Neural cell (in vitro differentiated cells): ENCODE measurements at regions not wholly inside any gene's neighbourhood (a gene's known extent, or its start where the extent isn't known, plus 50 kb on each side); places are given as distances from the start of the nearest gene placed in this dataset.

Experiments
- H2AFZ ChIP-seq: fragments of 200-600, 300-800 bp; sonication (generic), shearing (Covaris generic); 2 replicates; pipeline ENCODE4 v1.6.0; 2014; ENCODE audit warnings: low read depth, mild to moderate bottlenecking, antibody characterized with exemption, low read length, moderate library complexity
- H3F3A ChIP-seq: fragments of 200-600 bp; shearing (Covaris generic); 2 replicates; pipeline ENCODE4 v1.6.1; 2016; ENCODE audit warnings: mild to moderate bottlenecking, moderate library complexity, mixed read lengths, antibody characterized with exemption, low read length; ENCODE audit not compliant: insufficient read depth, poor library complexity, severe bottlenecking
- H3K27ac ChIP-seq: fragments of 200-600, 300-800 bp; sonication (generic), shearing (Covaris generic); 2 replicates; pipeline ENCODE4 v1.5.1; 2014; ENCODE audit warnings: mild to moderate bottlenecking, low read length, moderate library complexity
- H3K27me3 ChIP-seq: fragments of 300-800, 200-600 bp; sonication (generic), shearing (Covaris generic); 2 replicates; pipeline ENCODE4 v1.6.0; 2014; ENCODE audit warnings: mild to moderate bottlenecking, low read depth, low read length, moderate library complexity; ENCODE audit not compliant: insufficient read depth
- H3K36me3 ChIP-seq: fragments of 300-800, 200-600 bp; sonication (generic), shearing (Covaris generic); 2 replicates; pipeline ENCODE4 v1.5.1; 2014; ENCODE audit warnings: mild to moderate bottlenecking, antibody characterized with exemption, low read length, moderate library complexity; ENCODE audit not compliant: insufficient read depth
- H3K4me2 ChIP-seq: fragments of 300-800, 200-600 bp; sonication (generic), shearing (Covaris generic); 2 replicates; pipeline ENCODE4 v1.6.0; 2014; ENCODE audit warnings: mild to moderate bottlenecking, low read length
- H3K4me3 ChIP-seq: fragments of 300-800, 200-600 bp; sonication (generic), shearing (Covaris generic); 2 replicates; pipeline ENCODE4 v1.5.1; 2014; ENCODE audit warnings: mild to moderate bottlenecking, low read length, moderate library complexity
- H3K79me2 ChIP-seq: fragments of 200-600 bp; shearing (Covaris generic); replicated peaks from 2 replicates; pipeline ENCODE4 v1.6.0; 2014; ENCODE audit warnings: mild to moderate bottlenecking, low read length, moderate library complexity; ENCODE audit not compliant: insufficient read depth
- H3K9ac ChIP-seq: fragments of 300-800, 200-600 bp; sonication (generic), shearing (Covaris generic); 2 replicates; pipeline ENCODE4 v1.6.1; 2016; ENCODE audit warnings: mild to moderate bottlenecking, low read length, mixed read lengths
- H3K9me2 ChIP-seq: fragments of 200-600 bp; shearing (Covaris generic); 2 replicates; pipeline ENCODE4 v1.6.1; 2016; ENCODE audit warnings: mild to moderate bottlenecking, low read length, mixed read lengths; ENCODE audit not compliant: insufficient read depth
- H3K9me3 ChIP-seq: fragments of 200-600, 300-800 bp; sonication (generic), shearing (Covaris generic); 2 replicates; pipeline ENCODE4 v1.6.1; 2016; ENCODE audit warnings: mild to moderate bottlenecking, mixed run types, low read length, moderate library complexity, mixed read lengths
- H4K20me1 ChIP-seq: fragments of 200-600 bp; shearing (Covaris generic); 2 replicates; pipeline ENCODE4 v1.6.1; 2016; ENCODE audit warnings: mild to moderate bottlenecking, mixed run types; ENCODE audit not compliant: insufficient read depth
- CTCF ChIP-seq: fragments of 450-650 bp; IDR thresholded peaks from 2 replicates; pipeline ENCODE4 v1.5.1; 2014; ENCODE audit warnings: antibody characterized with exemption, mild to moderate bottlenecking, moderate library complexity; ENCODE audit not compliant: poor library complexity, severe bottlenecking
- EP300 ChIP-seq: fragments of 450-650 bp; conservative IDR thresholded peaks from 2 replicates; pipeline ENCODE4 v1.6.1; 2014; ENCODE audit warnings: antibody characterized with exemption, mild to moderate bottlenecking, moderate library complexity; ENCODE audit not compliant: poor library complexity, severe bottlenecking
- EZH2 ChIP-seq: fragments of 200-600, 300-800 bp; shearing (Covaris generic), sonication (generic); IDR thresholded peaks from 2 replicates; pipeline ENCODE4 v1.6.1; 2014; ENCODE audit warnings: antibody characterized with exemption, low read length, borderline replicate concordance, mild to moderate bottlenecking; ENCODE audit not compliant: insufficient read depth, poor library complexity, severe bottlenecking
- MXI1 ChIP-seq: fragments of 450-650 bp; conservative IDR thresholded peaks from 2 replicates; pipeline ENCODE4 v1.6.1; 2014; ENCODE audit warnings: antibody characterized with exemption, mild to moderate bottlenecking; ENCODE audit not compliant: poor library complexity, severe bottlenecking
- POLR2AphosphoS5 ChIP-seq: IDR thresholded peaks from 2 replicates; pipeline ENCODE4 v1.6.1; 2012
- RAD21 ChIP-seq: fragments of 450-650 bp; conservative IDR thresholded peaks from 2 replicates; pipeline ENCODE4 v1.6.1; 2014; ENCODE audit warnings: antibody characterized with exemption, mild to moderate bottlenecking, moderate library complexity
- REST ChIP-seq: IDR thresholded peaks from 2 replicates; pipeline ENCODE4 v1.6.1; 2012; ENCODE audit warnings: borderline replicate concordance
- SMC3 ChIP-seq: fragments of 450-650 bp; conservative IDR thresholded peaks from 2 replicates; pipeline ENCODE4 v1.6.1; 2014; ENCODE audit warnings: antibody characterized with exemption, mild to moderate bottlenecking, moderate library complexity; ENCODE audit not compliant: poor library complexity
- TAF1 ChIP-seq: IDR thresholded peaks from 2 replicates; pipeline ENCODE4 v1.6.1; 2012; ENCODE audit warnings: low read depth

- Histone ChIP-seq H3K4me3 (no peak overlapping the region), H2AFZ (no peak overlapping the region), H3K27me3 (no peaks in the 10 kb centered on the region), H3K9me2 (no peaks in the 10 kb centered on the region), H3K27ac (no peak overlapping the region), H3F3A (no peaks in the 10 kb centered on the region), H3K9me3 (no peaks in the 10 kb centered on the region), H3K79me2 (no peaks in the 10 kb centered on the region), H3K9ac (no peak overlapping the region), H3K4me2 (no peak overlapping the region), H3K36me3 (no peaks in the 10 kb centered on the region), H4K20me1 (no peaks in the 10 kb centered on the region)
- TF ChIP-seq TAF1 (no peak), MXI1 (no peak), CTCF (no peak), EP300 (no peak), POLR2AphosphoS5 (no peak), REST (no peak), SMC3 (no peak), RAD21 (no peak), EZH2 (no peak)
These were observed 632.6 kb upstream of the CT83 start for GRCh38 chrX:117095393-117095792.

GRCh38 chrX:117094149-117094548 lies 631.4 kb upstream of the CT83 start:
- Histone ChIP-seq H3K4me3 (no peak overlapping the region), H2AFZ (no peak overlapping the region), H3K79me2 (no peaks in the 10 kb centered on the region), H3K27me3 (no peaks in the 10 kb centered on the region), H4K20me1 (no peaks in the 10 kb centered on the region), H3K9me3 (no peaks in the 10 kb centered on the region), H3K4me2 (no peak overlapping the region), H3F3A (no peaks in the 10 kb centered on the region), H3K9me2 (no peaks in the 10 kb centered on the region), H3K27ac (no peak overlapping the region), H3K9ac (no peak overlapping the region), H3K36me3 (no peaks in the 10 kb centered on the region)
- TF ChIP-seq EP300 (no peak), SMC3 (no peak), EZH2 (no peak), TAF1 (no peak)

- H3K4me2 ChIP-seq = no peak overlapping the region
- H3K9ac ChIP-seq = no peak overlapping the region
- H4K20me1 ChIP-seq = no peaks in the 10 kb centered on the region
- no peak overlapping the region for H3K4me3 ChIP-seq
- no peak overlapping the region for H3K27ac ChIP-seq
- no peaks in the 10 kb centered on the region for H3K36me3 ChIP-seq
- H3K9me3 ChIP-seq = no peaks in the 10 kb centered on the region
- no peaks in the 10 kb centered on the region for H3F3A ChIP-seq
- TF ChIP-seq MXI1 = no peak
- TF ChIP-seq EP300 = no peak
- no peak for TF ChIP-seq SMC3
- TF ChIP-seq REST = no peak
- TF ChIP-seq TAF1 = no peak
- TF ChIP-seq CTCF = no peak
- TF ChIP-seq RAD21 = no peak
- no peak for TF ChIP-seq EZH2
- no peak for TF ChIP-seq POLR2AphosphoS5
- H3K9me2 ChIP-seq = no peaks in the 10 kb centered on the region
- H3K79me2 ChIP-seq = no peaks in the 10 kb centered on the region
- H3K27me3 ChIP-seq = no peaks in the 10 kb centered on the region
- no peak overlapping the region for H2AFZ ChIP-seq
These were observed 630.5 kb upstream of the CT83 start for GRCh38 chrX:117093319-117093718.
